H1 (cell line): ENCODE measurements at regions not wholly inside any gene's neighbourhood (a gene's known extent, or its start where the extent isn't known, plus 50 kb on each side); places are given as distances from the start of the nearest gene placed in this dataset.

Source experiments
- CTCF ChIA-PET: fragments of 300-600 bp; sonication (Branson Sonifier 250); formaldehyde crosslinking; loops from one replicate; lab custom pipeline; 2021; ENCODE audit not compliant: partially characterized antibody; lab: Charles Lee
- POLR2A ChIA-PET: fragments of 300-600 bp; sonication (Branson Sonifier 250); formaldehyde crosslinking; loops from one replicate; lab custom pipeline; 2021; ENCODE audit warnings: inconsistent platforms; ENCODE audit not compliant: partially characterized antibody; lab: Charles Lee
- DNase-seq, 2 experiments: peaks; one replicate each; pipeline versions ENCODE4 v3.0.0 to v3.0.0-alpha.2; 2010 to 2022; ENCODE audit warnings: low spot score in 2 of 2, low read depth in 1 of 2, mixed read lengths in 1 of 2
- FAIRE-seq: peaks from 2 replicates; lab custom pipeline; 2011; peaks lifted over from hg19 to GRCh38; lab: Jason Lieb, UNC
- H2AFZ ChIP-seq: 2 replicates; pipeline ENCODE4 v1.8.1; 2012; ENCODE audit warnings: low read length, inconsistent platforms
- H2AK5ac ChIP-seq: 2 replicates; pipeline ENCODE4 v1.6.1; 2013; ENCODE audit warnings: low read depth, low read length
- H2BK120ac ChIP-seq: replicated peaks from 2 replicates; pipeline ENCODE3; 2013; ENCODE audit warnings: low read depth, low read length, inconsistent platforms
- H2BK12ac ChIP-seq: 2 replicates; pipeline ENCODE4 v1.6.1; 2013; ENCODE audit warnings: low read depth, low read length
- H2BK15ac ChIP-seq: 2 replicates; pipeline ENCODE4 v1.6.1; 2013; ENCODE audit warnings: low read length
- H2BK20ac ChIP-seq: 2 replicates; pipeline ENCODE4 v1.6.1; 2013; ENCODE audit warnings: low read length
- H2BK5ac ChIP-seq: 2 replicates; pipeline ENCODE4 v1.6.1; 2013; ENCODE audit warnings: low read depth, low read length
- H3K14ac ChIP-seq: 2 replicates; pipeline ENCODE4 v1.6.1; 2013; ENCODE audit warnings: inconsistent platforms; ENCODE audit not compliant: insufficient read length
- H3K18ac ChIP-seq: 2 replicates; pipeline ENCODE4 v1.6.1; 2013; ENCODE audit warnings: low read length; ENCODE audit errors: extremely low read depth
- H3K23ac ChIP-seq: 2 replicates; pipeline ENCODE4 v1.6.1; 2013; ENCODE audit warnings: inconsistent platforms; ENCODE audit not compliant: insufficient read length
- H3K23me2 ChIP-seq: 2 replicates; pipeline ENCODE4 v1.6.1; 2013; ENCODE audit warnings: low read depth, low read length
- H3K27ac ChIP-seq: 2 replicates; pipeline ENCODE4 v1.6.1; 2011; ENCODE audit warnings: low read depth, low read length, inconsistent platforms
- H3K27me3 ChIP-seq, 4 experiments: replicated peaks in 1 of 4; 1 replicate in 1 of 4; 2 replicates in 3 of 4; pipeline versions ENCODE4 v1.6.1 to v1.8.1; 2011 to 2013; ENCODE audit warnings: low read length in 3 of 4, mild to moderate bottlenecking in 3 of 4, inconsistent platforms in 2 of 4, mixed read lengths in 2 of 4, moderate library complexity in 1 of 4; ENCODE audit not compliant: control insufficient read depth in 3 of 4, insufficient read depth in 3 of 4; ENCODE audit errors: extremely low read depth in 1 of 4
- H3K36me3 ChIP-seq, 4 experiments: 2 replicates each; pipeline versions ENCODE4 v1.6.1 to v1.8.1; 2011 to 2013; ENCODE audit warnings: mild to moderate bottlenecking in 4 of 4, low read length in 3 of 4, moderate library complexity in 2 of 4, control low read depth in 1 of 4, inconsistent platforms in 1 of 4; ENCODE audit not compliant: insufficient read depth in 4 of 4, control insufficient read depth in 2 of 4
- H3K4ac ChIP-seq: replicated peaks from 2 replicates; pipeline ENCODE3; 2013; ENCODE audit warnings: low read length, low read depth, mixed read lengths, inconsistent platforms; ENCODE audit not compliant: insufficient read length
- H3K4me1 ChIP-seq, 4 experiments: replicated peaks in 1 of 4; 1 replicate in 1 of 4; 2 replicates in 3 of 4; pipeline versions ENCODE4 v1.6.1 to v1.8.1; 2011 to 2013; ENCODE audit warnings: low read length in 3 of 4, inconsistent platforms in 2 of 4, mixed read lengths in 1 of 4; ENCODE audit not compliant: insufficient read depth in 4 of 4, control insufficient read depth in 3 of 4
- H3K4me2 ChIP-seq, 2 experiments: 2 replicates each; pipeline versions ENCODE4 v1.6.1 to v1.8.1; 2011 to 2013; ENCODE audit warnings: low read depth in 2 of 2, low read length in 2 of 2, control low read depth in 1 of 2, inconsistent platforms in 1 of 2, mild to moderate bottlenecking in 1 of 2; ENCODE audit not compliant: insufficient read depth in 1 of 2
- H3K4me3 ChIP-seq, 4 experiments: fragments of 200-600, 300-600 bp in 1 of 4; sonication (generic), shearing (Covaris generic), sonication (Bioruptor Twin) in 1 of 4; 2 replicates each; pipeline versions ENCODE4 v1.5.1 to v1.8.1; 2011 to 2016; ENCODE audit warnings: low read length in 4 of 4, low read depth in 3 of 4, control low read depth in 2 of 4, inconsistent platforms in 2 of 4, mild to moderate bottlenecking in 2 of 4, mixed read lengths in 1 of 4, moderate library complexity in 1 of 4; ENCODE audit not compliant: insufficient read depth in 2 of 4; ENCODE audit errors: extremely low read depth in 1 of 4
- H3K56ac ChIP-seq: replicated peaks from 2 replicates; pipeline ENCODE3; 2013; ENCODE audit warnings: low read depth, mild to moderate bottlenecking, mixed read lengths, low read length, inconsistent platforms; ENCODE audit not compliant: insufficient read length
- H3K79me1 ChIP-seq: 2 replicates; pipeline ENCODE4 v1.6.1; 2013; ENCODE audit warnings: low read depth, low read length, control low read depth
- H3K79me2 ChIP-seq, 2 experiments: 2 replicates each; pipeline versions ENCODE4 v1.6.1 to v1.8.1; 2012 to 2013; ENCODE audit warnings: low read length in 2 of 2, mild to moderate bottlenecking in 2 of 2, inconsistent platforms in 1 of 2; ENCODE audit not compliant: insufficient read depth in 2 of 2, control insufficient read depth in 1 of 2
- H3K9ac ChIP-seq, 4 experiments: replicated peaks in 1 of 4; 1 replicate in 1 of 4; 2 replicates in 3 of 4; pipeline versions ENCODE4 v1.6.1 to v1.8.1; 2011 to 2013; ENCODE audit warnings: low read depth in 3 of 4, low read length in 3 of 4, control low read depth in 2 of 4, mild to moderate bottlenecking in 2 of 4, moderate library complexity in 2 of 4, inconsistent platforms in 1 of 4; ENCODE audit errors: extremely low read depth in 1 of 4
- H3K9me3 ChIP-seq, 2 experiments: 2 replicates each; pipeline versions ENCODE4 v1.6.1 to v1.8.1; 2012 to 2013; ENCODE audit warnings: mild to moderate bottlenecking in 2 of 2, moderate library complexity in 2 of 2, control low read depth in 1 of 2, inconsistent platforms in 1 of 2, low read depth in 1 of 2, low read length in 1 of 2, mixed read lengths in 1 of 2; ENCODE audit not compliant: insufficient read depth in 2 of 2
- H4K20me1 ChIP-seq, 2 experiments: replicated peaks in 1 of 2; 2 replicates each; pipeline versions ENCODE3 to v1.8.1; 2011 to 2013; ENCODE audit warnings: inconsistent platforms in 2 of 2, low read length in 2 of 2, mild to moderate bottlenecking in 1 of 2; ENCODE audit not compliant: insufficient read depth in 2 of 2, control insufficient read depth in 1 of 2
- H4K5ac ChIP-seq: 2 replicates; pipeline ENCODE4 v1.6.1; 2013; ENCODE audit warnings: low read length, low read depth, mixed read lengths, inconsistent platforms; ENCODE audit not compliant: insufficient read length
- H4K8ac ChIP-seq: 2 replicates; pipeline ENCODE4 v1.8.0; 2013; ENCODE audit warnings: mild to moderate bottlenecking, moderate library complexity, low read length, inconsistent platforms; ENCODE audit not compliant: insufficient read depth; ENCODE audit errors: extremely low read depth
- H4K91ac ChIP-seq: replicated peaks from 2 replicates; pipeline ENCODE3; 2013; ENCODE audit warnings: low read length, mixed read lengths, inconsistent platforms; ENCODE audit not compliant: insufficient read length
- ATF2 ChIP-seq: IDR thresholded peaks from 2 replicates; pipeline ENCODE4 v1.6.1; 2012; ENCODE audit warnings: low read length, inconsistent platforms
- CBX8 ChIP-seq: fragments of 300-800, 300-1000 bp; sonication (generic); IDR thresholded peaks from 2 replicates; pipeline ENCODE4 v1.7.1; 2016; ENCODE audit warnings: low read depth, low read length, borderline replicate concordance
- CTCF ChIP-seq, 3 experiments: IDR thresholded peaks; 1 replicate in 2 of 3; 2 replicates in 1 of 3; pipeline versions ENCODE4 v1.5.1 to v1.6.1; 2011; ENCODE audit warnings: low read length in 3 of 3, mild to moderate bottlenecking in 3 of 3, inconsistent platforms in 2 of 3, low read depth in 1 of 3, moderate library complexity in 1 of 3; ENCODE audit not compliant: insufficient read depth in 1 of 3; ENCODE audit errors: control extremely low read depth in 1 of 3
- EGR1 ChIP-seq: IDR thresholded peaks from 2 replicates; pipeline ENCODE4 v1.6.1; 2011; ENCODE audit warnings: low read depth, low read length, borderline replicate concordance
- FOSL1 ChIP-seq: IDR thresholded peaks from 2 replicates; pipeline ENCODE4 v1.6.1; 2011; ENCODE audit warnings: mild to moderate bottlenecking, low read depth, low read length, moderate library complexity; ENCODE audit not compliant: insufficient read depth
- JUND ChIP-seq: IDR thresholded peaks from 2 replicates; pipeline ENCODE4 v1.6.1; 2011; ENCODE audit warnings: mild to moderate bottlenecking, improper control_type of control experiment, low read length
- KDM1A ChIP-seq: fragments of 200-600, 300-600 bp; sonication (generic); IDR thresholded peaks from 2 replicates; pipeline ENCODE4 v1.7.1; 2016; ENCODE audit warnings: mild to moderate bottlenecking, low read length, borderline replicate concordance
- KDM4A ChIP-seq: IDR thresholded peaks from one replicate; pipeline ENCODE4 v1.7.1; 2012; ENCODE audit warnings: low read depth, mild to moderate bottlenecking, moderate library complexity, low read length, inconsistent platforms; ENCODE audit not compliant: severe bottlenecking
- NRF1 ChIP-seq: IDR thresholded peaks from 2 replicates; pipeline ENCODE4 v1.6.1; 2011; ENCODE audit warnings: mild to moderate bottlenecking, low read depth, low read length, improper control_type of control experiment
- RFX5 ChIP-seq: IDR thresholded peaks from 2 replicates; pipeline ENCODE4 v1.6.1; 2011; ENCODE audit warnings: low read depth, low read length, improper control_type of control experiment, borderline replicate concordance
- SIX5 ChIP-seq: IDR thresholded peaks from 2 replicates; pipeline ENCODE4 v1.6.1; 2011; ENCODE audit warnings: mild to moderate bottlenecking, low read depth, low read length
- WGBS, 2 experiments: shearing (Covaris generic) in 1 of 2; methylation state at CpG; one replicate each; pipeline versions ENCODE4 v1.1.6 to v1.1.7; 2013 to 2015; ENCODE audit warnings: low lambda C conversion rate in 2 of 2, mixed read lengths in 2 of 2, inconsistent platforms in 1 of 2, low coverage in 1 of 2, missing lambda C conversion rate in 1 of 2; ENCODE audit not compliant: insufficient replicate concordance in 2 of 2, insufficient coverage in 1 of 2, insufficient read length in 1 of 2; ENCODE audit errors: extremely low coverage in 1 of 2, missing lambda C conversion rate in 1 of 2; 5-methylcytosine and 5-hydroxymethylcytosine counted together

GRCh38 chr6:164569509-164569908, 739.9 kb downstream of the C6orf118 start:
- Histone ChIP-seq H4K20me1 (no peaks in the 10 kb centered on the region), H3K27me3 (no peaks in the 10 kb centered on the region), H2BK120ac (no peak overlapping the region), H2BK15ac (no peak overlapping the region), H3K9me3 (peaks cover 11 to 13% of the 10 kb centered on the region in 2 experiments; a peak in 2 of 4 replicates), H3K23me2 (no peaks in the 10 kb centered on the region), H3K4me1 (no peaks in the 10 kb centered on the region), H3K23ac (no peak overlapping the region), H3K79me2 (no peaks in the 10 kb centered on the region), H3K4ac (no peak overlapping the region), H2BK12ac (no peak overlapping the region), H3K36me3 (no peaks in the 10 kb centered on the region), H3K14ac (no peak overlapping the region), H2AFZ (no peak overlapping the region), H4K91ac (no peak overlapping the region), H2BK5ac (no peak overlapping the region), H3K56ac (no peak overlapping the region), H3K27ac (no peak overlapping the region), H4K8ac (no peak overlapping the region), H3K4me2 (no peak overlapping the region), H3K79me1 (no peaks in the 10 kb centered on the region), H2BK20ac (no peak overlapping the region), H3K4me3 (no peak overlapping the region), H3K18ac (no peak overlapping the region), H4K5ac (no peak overlapping the region), H3K9ac (no peak overlapping the region), H2AK5ac (no peak overlapping the region)
- POLR2A ChIA-PET, result no interaction called here
- CTCF ChIA-PET, result no interaction called here
- WGBS, 2 experiments, result 65% methylated on average over 1 of the region's 1 CpG; no CpG with 5 or more reads in 1 of the 2 experiments
- FAIRE-seq (no peak), DNase-seq (no peak)
- TF ChIP-seq NRF1, result no peak
- no peak for TF ChIP-seq CBX8
- TF ChIP-seq ATF2, result no peak
- no peak for TF ChIP-seq CTCF (IDR thresholded peaks at IDR 0.05; ENCODE audit: control extremely low read depth in 1 of 3, insufficient read depth in 1 of 3, low read depth in 1 of 3, low read length in 3 of 3)
- TF ChIP-seq FOSL1, result no peak
- no peak for TF ChIP-seq SIX5
- TF ChIP-seq JUND, result no peak
- TF ChIP-seq KDM1A, result no peak
- TF ChIP-seq EGR1, result no peak
- TF ChIP-seq KDM4A, result no peak
- no peak for TF ChIP-seq RFX5
